Upper lobe of left lung (tissue), 6 donors: ENCODE measurements at regions not wholly inside any gene's neighbourhood (a gene's known extent, or its start where the extent isn't known, plus 50 kb on each side); places are given as distances from the start of the nearest gene placed in this dataset.

Experiments
- ATAC-seq, 2 donors: fragments of 200-7000 bp; cut with Tn5 transposase; one replicate each; pipeline ENCODE4 v1.9.1; 2022; ENCODE audit warnings: mild to moderate bottlenecking in 2 of 2, moderate library complexity in 2 of 2; ENCODE audit not compliant: low FRiP score in 2 of 2
- DNase-seq, 2 donors: peaks; one replicate each; pipeline ENCODE4 v3.0.0-alpha.2; 2019 to 2020
- H3K27ac ChIP-seq, 4 donors: fragments of 200-600 bp; sonication (generic); one replicate each; pipeline ENCODE4 v1.5.1; 2016 to 2019
- H3K27me3 ChIP-seq, 4 donors: fragments of 200-600 bp; sonication (generic); one replicate each; pipeline ENCODE4 v1.5.1; 2017 to 2019
- H3K36me3 ChIP-seq, 4 donors: fragments of 200-600 bp; sonication (generic); one replicate each; pipeline ENCODE4 v1.5.1; 2016 to 2019
- H3K4me1 ChIP-seq, 4 donors: fragments of 200-600 bp; sonication (generic); one replicate each; pipeline ENCODE4 v1.5.1; 2018 to 2019
- H3K4me3 ChIP-seq, 4 donors: fragments of 200-600 bp; sonication (generic); one replicate each; pipeline ENCODE4 v1.5.1; 2017 to 2019; ENCODE audit warnings: mild to moderate bottlenecking in 2 of 4, moderate library complexity in 1 of 4
- H3K9me3 ChIP-seq, 4 donors: fragments of 200-600 bp; sonication (generic); one replicate each; pipeline ENCODE4 v1.5.1; 2018 to 2019
- CTCF ChIP-seq, 6 experiments: fragments of 450-650 bp in 4 of 6; fragments of 200-600 bp in 2 of 6; sonication (generic) in 2 of 6; IDR thresholded peaks; one replicate each; pipeline ENCODE4 v1.5.1; 2016 to 2019; ENCODE audit warnings: antibody characterized with exemption in 6 of 6
- EP300 ChIP-seq, 4 donors: sonication (generic); formaldehyde crosslinking; IDR thresholded peaks; one replicate each; pipeline ENCODE4 v1.5.1; 2017; ENCODE audit warnings: antibody characterized with exemption in 4 of 4, control low read depth in 2 of 4
- POLR2A ChIP-seq, 4 donors: fragments of 450-650 bp; IDR thresholded peaks; one replicate each; pipeline ENCODE4 v1.5.1; 2016 to 2017; ENCODE audit warnings: antibody characterized with exemption in 4 of 4, mild to moderate bottlenecking in 2 of 4
- POLR2AphosphoS5 ChIP-seq, 2 donors: sonication (generic); formaldehyde crosslinking; IDR thresholded peaks; one replicate each; pipeline ENCODE4 v1.5.1; 2017; ENCODE audit warnings: antibody characterized with exemption in 2 of 2
- whole genome bisulfite sequencing, 2 donors: methylation state at CpG; one replicate each; pipeline ENCODE4 v1.1.5; 2017 to 2018; 5-methylcytosine and 5-hydroxymethylcytosine counted together
- donor health status: DM: no; HTN: no; CAD: no; lungs with moderate emphysema.
- donor health status: DM: no; HTN: yes; CAD: no; lungs with severe emphysema.

- Histone ChIP-seq H3K36me3 (no peaks in the 10 kb centered on the region), H3K27ac (no peak overlapping the region), H3K9me3 (no peaks in the 10 kb centered on the region), H3K4me1 (no peaks in the 10 kb centered on the region), H3K27me3 (no peaks in the 10 kb centered on the region), H3K4me3 (no peak overlapping the region)
- 50 to 76% methylated on average over 2 of the region's 2 CpGs for WGBS, 2 donors
- TF ChIP-seq CTCF (IDR thresholded peaks at IDR 0.05) (no peak), POLR2A (IDR thresholded peaks at IDR 0.05) (no peak), POLR2AphosphoS5 (IDR thresholded peaks at IDR 0.05) (no peak), EP300 (IDR thresholded peaks at IDR 0.05) (no peak)
- no peak for DNase-seq
- no peak for ATAC-seq
These were observed 213.3 kb upstream of the ZC3H12A start for GRCh38 chr1:37261129-37261528.

- H3K27ac ChIP-seq = no peak overlapping the region
- no peaks in the 10 kb centered on the region for H3K9me3 ChIP-seq
- no peaks in the 10 kb centered on the region for H3K27me3 ChIP-seq
- H3K36me3 ChIP-seq = no peaks in the 10 kb centered on the region
- no peaks in the 10 kb centered on the region for H3K4me1 ChIP-seq
- WGBS, 2 donors = 52 to 55% methylated on average over 6 of the region's 6 CpGs
- TF ChIP-seq POLR2A (IDR thresholded peaks at IDR 0.05) = no peak
- DNase-seq = no peak
- ATAC-seq = no peak
- H3K4me3 ChIP-seq = no peak overlapping the region
These were observed 211.8 kb upstream of the ZC3H12A start for GRCh38 chr1:37262439-37263170.

- no peak for TF ChIP-seq POLR2AphosphoS5 (IDR thresholded peaks at IDR 0.05)
- no peak for TF ChIP-seq CTCF (IDR thresholded peaks at IDR 0.05)
- TF ChIP-seq POLR2A (IDR thresholded peaks at IDR 0.05) = no peak
- no peak for TF ChIP-seq EP300 (IDR thresholded peaks at IDR 0.05)
- Histone ChIP-seq H3K27ac (no peak overlapping the region), H3K9me3 (no peaks in the 10 kb centered on the region), H3K27me3 (no peaks in the 10 kb centered on the region), H3K4me3 (no peak overlapping the region), H3K4me1 (no peaks in the 10 kb centered on the region), H3K36me3 (no peaks in the 10 kb centered on the region)
- WGBS, 2 donors = 65 to 69% methylated on average over 3 of the region's 3 CpGs
- no peak for ATAC-seq
- no peak for DNase-seq
These were observed 209.2 kb upstream of the ZC3H12A start for GRCh38 chr1:37265156-37265555.

GRCh38 chr1:37265786-37266667 is 208.4 kb upstream of the ZC3H12A start:
- ATAC-seq = no peak
- Histone ChIP-seq H3K36me3 (no peaks in the 10 kb centered on the region), H3K27me3 (no peaks in the 10 kb centered on the region), H3K27ac (no peak overlapping the region), H3K9me3 (no peaks in the 10 kb centered on the region), H3K4me1 (no peaks in the 10 kb centered on the region), H3K4me3 (no peak overlapping the region)
- no peak for TF ChIP-seq POLR2AphosphoS5 (IDR thresholded peaks at IDR 0.05)
- TF ChIP-seq CTCF (IDR thresholded peaks at IDR 0.05) = no peak
- no peak for TF ChIP-seq POLR2A (IDR thresholded peaks at IDR 0.05)
- no peak for TF ChIP-seq EP300 (IDR thresholded peaks at IDR 0.05)
- no peak for DNase-seq
- WGBS, 2 donors = 35 to 58% methylated on average over 5 to 10 of the region's 10 CpGs

- no peaks in the 10 kb centered on the region for H3K9me3 ChIP-seq
- H3K4me1 ChIP-seq = no peaks in the 10 kb centered on the region
- no peaks in the 10 kb centered on the region for H3K36me3 ChIP-seq
- H3K27me3 ChIP-seq = no peaks in the 10 kb centered on the region
- no peak for DNase-seq
- H3K27ac ChIP-seq = no peak overlapping the region
- no peak overlapping the region for H3K4me3 ChIP-seq
- WGBS, 2 donors = 61 to 69% methylated on average over 6 to 10 of the region's 10 CpGs
- no peak for ATAC-seq
- TF ChIP-seq POLR2AphosphoS5 (IDR thresholded peaks at IDR 0.05) = no peak
- no peak for TF ChIP-seq CTCF (IDR thresholded peaks at IDR 0.05)
- TF ChIP-seq EP300 (IDR thresholded peaks at IDR 0.05) = no peak
- no peak for TF ChIP-seq POLR2A (IDR thresholded peaks at IDR 0.05)
These were observed 207.1 kb upstream of the ZC3H12A start for GRCh38 chr1:37267111-37267835.
